ENCODE measurements at regions not wholly inside any gene's neighbourhood (a gene's known extent, or its start where the extent isn't known, plus 50 kb on each side); places are given as distances from the start of the nearest gene placed in this dataset.
A peak's percentile ranks its signal among the peaks of the same experiment; 100 is the strongest.

DNA sequence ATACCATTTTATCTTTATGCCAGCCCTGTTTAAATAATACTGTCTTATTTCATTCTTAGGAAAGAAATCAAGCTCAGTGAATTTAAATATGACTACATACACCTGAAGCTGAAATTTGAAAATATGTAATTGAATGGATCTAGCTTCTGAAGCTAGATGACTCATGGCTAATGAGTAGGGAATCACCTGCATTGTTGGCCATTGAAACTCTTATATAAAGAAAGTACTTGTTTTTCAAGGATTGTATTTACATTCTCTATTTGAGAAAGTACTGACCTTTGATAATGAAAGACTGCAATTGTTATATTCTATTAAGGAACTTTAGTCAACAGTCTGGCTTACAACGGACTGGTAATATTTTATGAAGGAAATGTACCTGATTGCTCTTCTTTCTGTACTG lies 346.7 kb upstream of the LRATD1 start:
- Histone ChIP-seq H3K36me3 (no peaks in the 10 kb centered on the region), H3K27me3 (no peaks in the 10 kb centered on the region), H3K4me1 (peaks cover 14% of the 10 kb centered on the region), H3K4me3 (no peak overlapping the region), H3K9me3 (no peaks in the 10 kb centered on the region), H3K27ac (peak overlapping the region; percentile 51)
- WGBS, result 64% methylated on average over 1 of the region's 1 CpG
- no peak for DNase-seq (ENCODE audit: low spot score in 2 of 2)
- no peak for TF ChIP-seq EP300 (IDR thresholded peaks at IDR 0.05)
- TF ChIP-seq POLR2AphosphoS5 (IDR thresholded peaks at IDR 0.05), result no peak
- TF ChIP-seq, protein P1, sequence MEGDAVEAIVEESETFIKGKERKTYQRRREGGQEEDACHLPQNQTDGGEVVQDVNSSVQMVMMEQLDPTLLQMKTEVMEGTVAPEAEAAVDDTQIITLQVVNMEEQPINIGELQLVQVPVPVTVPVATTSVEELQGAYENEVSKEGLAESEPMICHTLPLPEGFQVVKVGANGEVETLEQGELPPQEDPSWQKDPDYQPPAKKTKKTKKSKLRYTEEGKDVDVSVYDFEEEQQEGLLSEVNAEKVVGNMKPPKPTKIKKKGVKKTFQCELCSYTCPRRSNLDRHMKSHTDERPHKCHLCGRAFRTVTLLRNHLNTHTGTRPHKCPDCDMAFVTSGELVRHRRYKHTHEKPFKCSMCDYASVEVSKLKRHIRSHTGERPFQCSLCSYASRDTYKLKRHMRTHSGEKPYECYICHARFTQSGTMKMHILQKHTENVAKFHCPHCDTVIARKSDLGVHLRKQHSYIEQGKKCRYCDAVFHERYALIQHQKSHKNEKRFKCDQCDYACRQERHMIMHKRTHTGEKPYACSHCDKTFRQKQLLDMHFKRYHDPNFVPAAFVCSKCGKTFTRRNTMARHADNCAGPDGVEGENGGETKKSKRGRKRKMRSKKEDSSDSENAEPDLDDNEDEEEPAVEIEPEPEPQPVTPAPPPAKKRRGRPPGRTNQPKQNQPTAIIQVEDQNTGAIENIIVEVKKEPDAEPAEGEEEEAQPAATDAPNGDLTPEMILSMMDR (IDR thresholded peaks at IDR 0.05), result no peak
- no peak for TF ChIP-seq POLR2A (IDR thresholded peaks at IDR 0.05)

DNA sequence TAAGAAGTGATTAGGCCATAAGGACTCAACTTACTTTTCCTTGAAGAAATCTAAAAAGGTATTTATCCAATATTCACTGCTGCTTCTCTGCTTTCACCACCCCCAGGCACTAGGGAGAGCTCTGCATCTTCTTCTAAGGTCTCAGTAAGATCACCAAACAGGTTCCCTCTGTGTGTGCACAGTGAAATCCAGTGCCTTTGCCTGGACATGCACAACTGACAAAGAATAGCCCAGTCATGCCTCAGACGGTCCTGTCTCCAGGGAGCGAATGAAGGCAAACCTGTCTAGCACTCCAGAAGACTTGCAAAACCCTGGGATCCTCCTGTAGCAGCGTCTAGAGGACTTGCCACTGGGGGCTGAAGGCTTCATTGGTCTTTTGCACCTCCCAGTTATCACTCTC lies 344.5 kb upstream of the LRATD1 start:
- TF ChIP-seq, protein P1 (IDR thresholded peaks at IDR 0.05), result peak in 1 of 2 donors; percentile 28
- TF ChIP-seq POLR2A (IDR thresholded peaks at IDR 0.05) (no peak), POLR2AphosphoS5 (IDR thresholded peaks at IDR 0.05) (peak in 1 of 3 donors; percentile 82), EP300 (IDR thresholded peaks at IDR 0.05) (no peak)
- WGBS, result 34% methylated on average over 2 of the region's 3 CpGs

DNA sequence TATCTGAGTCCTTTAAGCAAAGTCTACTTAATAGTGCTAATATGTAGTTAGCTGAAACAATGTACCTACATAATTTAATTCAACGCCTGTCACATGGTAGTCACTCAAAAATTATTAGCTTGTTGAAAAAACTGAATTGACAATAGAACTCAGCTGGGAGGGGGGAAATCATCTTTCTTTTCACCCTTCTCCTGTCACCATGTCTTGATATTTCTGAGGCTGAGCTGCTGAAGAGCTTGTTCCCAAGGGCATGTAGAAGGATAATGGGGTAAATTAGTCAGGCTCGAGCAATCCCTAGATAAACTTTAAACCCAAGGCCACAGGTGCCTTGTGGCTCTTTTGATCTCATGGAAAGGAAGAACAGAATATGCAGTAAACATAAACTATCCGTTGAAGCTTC lies 339.6 kb upstream of the LRATD1 start:
- WGBS, result 61% methylated on average over 3 of the region's 3 CpGs
- TF ChIP-seq EP300 (IDR thresholded peaks at IDR 0.05) (no peak), POLR2AphosphoS5 (IDR thresholded peaks at IDR 0.05) (no peak), POLR2A (IDR thresholded peaks at IDR 0.05) (no peak)
- TF ChIP-seq, protein P1 (IDR thresholded peaks at IDR 0.05), result no peak
- H3K4me3 ChIP-seq, result no peak overlapping the region
- no peaks in the 10 kb centered on the region for H3K36me3 ChIP-seq
- peaks cover 14% of the 10 kb centered on the region for H3K4me1 ChIP-seq
- no peaks in the 10 kb centered on the region for H3K9me3 ChIP-seq
- DNase-seq (ENCODE audit: low spot score in 2 of 2), result no peak
- H3K27ac ChIP-seq, result no peak overlapping the region
- H3K27me3 ChIP-seq, result no peaks in the 10 kb centered on the region

More for the DNA sequence above, 344.5 kb upstream of the LRATD1 start:
- Histone ChIP-seq H3K36me3 (no peaks in the 10 kb centered on the region), H3K27ac (peak overlapping the region; percentile 69), H3K4me3 (no peak overlapping the region), H3K9me3 (no peaks in the 10 kb centered on the region), H3K27me3 (no peaks in the 10 kb centered on the region), H3K4me1 (peaks cover 14% of the 10 kb centered on the region)
- DNase-seq (ENCODE audit: low spot score in 2 of 2), result peak in 1 of 2 donors; percentile 59

DNA sequence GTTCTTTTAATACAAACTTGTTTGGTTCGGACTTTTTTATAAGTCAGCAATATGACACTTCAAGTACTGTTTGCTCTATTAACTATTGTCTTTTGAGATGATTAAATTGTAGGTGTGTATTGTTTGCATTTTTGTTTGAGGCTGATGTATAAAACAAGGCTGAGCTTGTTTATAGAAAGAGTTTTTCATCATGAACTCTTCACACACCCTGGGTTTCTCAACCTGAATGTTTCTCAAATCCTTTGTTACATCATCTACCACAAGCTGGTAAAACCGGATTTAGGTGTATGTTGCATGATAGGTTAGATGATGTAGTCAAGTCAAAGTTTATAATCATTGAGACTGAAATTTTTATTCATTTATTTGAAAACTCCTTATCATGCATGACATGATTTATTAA lies 335.2 kb upstream of the LRATD1 start:
- Histone ChIP-seq H3K4me3 (no peak overlapping the region), H3K36me3 (no peaks in the 10 kb centered on the region), H3K27me3 (no peaks in the 10 kb centered on the region), H3K9me3 (no peaks in the 10 kb centered on the region), H3K4me1 (peaks cover 7% of the 10 kb centered on the region), H3K27ac (peak overlapping the region; percentile 50)
- DNase-seq (ENCODE audit: low spot score in 2 of 2), result no peak
- WGBS, result 48% methylated on average over 2 of the region's 2 CpGs
- TF ChIP-seq POLR2AphosphoS5 (IDR thresholded peaks at IDR 0.05) (no peak), EP300 (IDR thresholded peaks at IDR 0.05) (no peak), POLR2A (IDR thresholded peaks at IDR 0.05) (no peak)
- TF ChIP-seq, protein P1 (IDR thresholded peaks at IDR 0.05), result no peak

DNA sequence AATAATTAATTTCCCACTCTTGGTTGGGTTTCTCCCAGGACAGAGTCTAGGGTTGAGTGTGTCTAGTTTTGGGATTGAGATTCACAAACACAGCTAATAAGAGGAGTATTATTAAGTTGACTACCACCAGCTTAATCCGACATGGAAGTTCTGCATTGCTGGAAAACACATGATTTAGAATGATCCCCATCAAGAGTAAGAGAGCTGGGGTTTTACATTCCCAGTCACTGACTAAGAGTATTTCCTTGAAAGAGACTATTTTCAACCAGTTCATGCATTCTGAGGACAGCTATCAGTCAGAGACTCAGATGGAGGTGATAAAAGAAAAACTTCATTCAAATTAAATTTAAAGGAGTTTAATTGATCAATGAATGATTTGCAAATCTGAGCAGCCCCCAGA lies 334.6 kb upstream of the LRATD1 start:
- no peaks in the 10 kb centered on the region for H3K27me3 ChIP-seq
- no peak for DNase-seq (ENCODE audit: low spot score in 2 of 2)
- H3K4me3 ChIP-seq, result no peak overlapping the region
- H3K4me1 ChIP-seq, result peaks cover 7% of the 10 kb centered on the region
- H3K27ac ChIP-seq, result peak overlapping the region; percentile 11
- H3K9me3 ChIP-seq, result no peaks in the 10 kb centered on the region
- WGBS, result 91% methylated on average over 1 of the region's 1 CpG
- H3K36me3 ChIP-seq, result no peaks in the 10 kb centered on the region
- no peak for TF ChIP-seq POLR2AphosphoS5 (IDR thresholded peaks at IDR 0.05)
- no peak for TF ChIP-seq POLR2A (IDR thresholded peaks at IDR 0.05)
- TF ChIP-seq, protein P1 (IDR thresholded peaks at IDR 0.05), result no peak
- TF ChIP-seq EP300 (IDR thresholded peaks at IDR 0.05), result no peak

All from suprapubic skin (tissue), 4 donors.